H1 (cell line): ENCODE measurements at regions not wholly inside any gene's neighbourhood (a gene's known extent, or its start where the extent isn't known, plus 50 kb on each side); places are given as distances from the start of the nearest gene placed in this dataset.

ENCODE experiments used
- ATF3 ChIP-seq: IDR thresholded peaks from 2 replicates; pipeline ENCODE4 v1.6.1; 2011; ENCODE audit warnings: low read depth, mild to moderate bottlenecking, low read length; ENCODE audit not compliant: insufficient read depth
- CHD7 ChIP-seq: fragments of 300-600 bp; sonication (generic); IDR thresholded peaks from 2 replicates; pipeline ENCODE4 v1.7.1; 2012; ENCODE audit warnings: low read length, moderate library complexity, mild to moderate bottlenecking, inconsistent platforms; ENCODE audit not compliant: insufficient replicate concordance
- E2F6 ChIP-seq: IDR thresholded peaks from 2 replicates; pipeline ENCODE4 v1.6.1; 2012; ENCODE audit warnings: inconsistent platforms
- SIN3A ChIP-seq, 2 experiments: IDR thresholded peaks in 1 of 2; conservative IDR thresholded peaks in 1 of 2; 2 replicates each; pipeline ENCODE4 v1.6.1; 2011 to 2012; ENCODE audit warnings: low read length in 2 of 2, improper control_type of control experiment in 1 of 2, low read depth in 1 of 2, mild to moderate bottlenecking in 1 of 2
- TF ChIP-seq, protein P1 (sequence below): IDR thresholded peaks from 2 replicates; pipeline ENCODE4 v1.6.1; 2011; ENCODE audit warnings: low read length, improper control_type of control experiment

- TF ChIP-seq CHD7 (no peak), E2F6 (no peak), SIN3A (conservative IDR thresholded peaks at IDR 0.05 in 1 of 2, IDR thresholded peaks at IDR 0.05 in 1 of 2; ENCODE audit: low read depth in 1 of 2, low read length in 2 of 2) (no peak), ATF3 (no peak)
- TF ChIP-seq, protein P1, sequence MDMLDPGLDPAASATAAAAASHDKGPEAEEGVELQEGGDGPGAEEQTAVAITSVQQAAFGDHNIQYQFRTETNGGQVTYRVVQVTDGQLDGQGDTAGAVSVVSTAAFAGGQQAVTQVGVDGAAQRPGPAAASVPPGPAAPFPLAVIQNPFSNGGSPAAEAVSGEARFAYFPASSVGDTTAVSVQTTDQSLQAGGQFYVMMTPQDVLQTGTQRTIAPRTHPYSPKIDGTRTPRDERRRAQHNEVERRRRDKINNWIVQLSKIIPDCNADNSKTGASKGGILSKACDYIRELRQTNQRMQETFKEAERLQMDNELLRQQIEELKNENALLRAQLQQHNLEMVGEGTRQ, result no peak
Measured at GRCh38 chr12:30047516-30048254, 263.9 kb upstream of the TMTC1 start (continued).
